DMS114 treated with DMSO at 0.1 percent for 48 hours (cell line): ENCODE measurements at regions not wholly inside any gene's neighbourhood (a gene's known extent, or its start where the extent isn't known, plus 50 kb on each side); places are given as distances from the start of the nearest gene placed in this dataset.
"Not testable (repeated sequence)": the region's sequence is repeated elsewhere in the genome, so short reads cannot be mapped to it uniquely, and the experiment has no call there.

ENCODE experiments used
- DNase-seq: peaks from one replicate; lab custom pipeline; 2025; ENCODE audit not compliant: unreplicated experiment; lab: John Stamatoyannopoulos, UW

- not testable (repeated sequence) for DNase-seq
Observed at GRCh38 chr6:121634586-121634985, 199.1 kb downstream of the GJA1 start.

DNA sequence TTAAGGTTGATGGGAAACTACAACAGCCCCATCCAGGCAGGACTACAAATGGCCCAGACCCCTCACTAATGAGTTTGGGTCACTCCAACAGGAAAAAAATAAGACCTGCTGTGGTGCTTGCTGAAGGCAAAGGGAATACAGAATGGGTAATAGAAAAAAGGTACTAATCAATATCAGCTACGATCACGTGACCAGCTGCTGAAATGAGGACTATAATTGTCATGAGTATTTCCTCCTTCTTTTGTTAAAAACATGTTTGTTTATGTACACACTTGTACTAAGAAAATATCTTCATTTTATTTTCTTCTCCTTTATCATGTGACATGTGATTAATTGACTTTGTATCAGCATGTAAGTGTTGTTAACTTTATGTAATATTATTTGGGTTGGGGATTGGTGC is 199.9 kb downstream of the GJA1 start:
- no peak for DNase-seq

DNA sequence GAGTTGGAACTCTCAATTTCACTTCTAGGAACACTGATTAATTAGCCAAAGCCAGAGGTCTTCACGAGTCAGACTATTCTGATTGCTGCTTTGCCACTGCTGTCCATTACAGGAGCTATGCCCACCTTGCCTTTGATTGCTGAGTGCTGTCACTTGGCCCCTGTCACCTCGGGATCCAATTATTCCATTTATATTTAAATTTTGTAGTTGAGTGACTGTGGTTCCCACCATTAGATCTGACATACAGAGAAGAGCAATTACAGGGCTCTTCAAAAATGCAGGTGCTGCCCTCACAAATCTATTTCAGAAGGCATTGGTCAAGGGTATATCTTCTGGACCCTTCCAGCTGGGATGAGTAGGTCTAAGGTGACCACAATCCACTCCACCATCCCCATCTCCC is 200.8 kb downstream of the GJA1 start:
- DNase-seq = not testable (repeated sequence)

GRCh38 chr6:121639021-121639420 is 203.6 kb downstream of the GJA1 start:
- DNase-seq = no peak

DNA sequence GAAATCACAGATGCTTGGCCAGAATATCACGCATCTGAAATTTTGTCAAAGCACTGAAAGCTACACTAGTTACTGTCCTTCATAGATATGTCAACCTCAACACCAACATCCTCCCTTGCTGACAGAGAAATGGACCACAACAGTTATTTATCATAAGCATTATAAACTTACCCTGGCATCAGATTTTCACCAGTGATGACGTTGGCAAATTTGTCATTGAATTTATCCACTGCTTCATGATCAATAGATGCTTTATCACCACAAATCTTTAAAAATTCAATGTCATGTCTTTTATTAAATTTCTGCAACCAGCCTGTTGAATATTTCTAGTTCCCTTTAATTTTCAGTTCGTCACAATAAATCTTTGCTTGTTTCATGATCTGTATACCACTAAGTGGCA is 205.7 kb downstream of the GJA1 start:
- DNase-seq = no peak

GRCh38 chr6:121645100-121645745 is 209.8 kb downstream of the GJA1 start:
- DNase-seq = no peak

DNA sequence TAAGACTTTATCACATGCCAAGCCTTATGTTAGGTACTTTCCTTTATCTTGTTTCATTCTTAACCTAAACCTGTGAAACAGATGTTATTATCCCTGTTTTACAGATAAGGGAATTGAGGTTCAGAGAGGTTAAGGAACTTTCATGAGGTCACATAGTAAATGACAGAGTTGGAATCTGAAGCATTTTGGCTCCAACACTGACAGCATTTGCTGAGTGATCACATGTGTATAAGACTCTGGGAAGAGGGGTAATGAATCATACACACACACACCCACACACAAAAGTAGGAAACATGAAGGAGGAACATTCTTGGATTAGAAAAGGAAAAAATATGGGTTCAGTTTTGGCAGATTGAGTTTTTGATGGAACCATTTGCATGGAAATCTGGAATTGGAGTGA is 212.5 kb downstream of the GJA1 start:
- no peak for DNase-seq

GRCh38 chr6:121649951-121650350 is 214.5 kb downstream of the GJA1 start:
- no peak for DNase-seq

- DNase-seq = no peak
Observed at GRCh38 chr6:121651420-121651819, 216.0 kb downstream of the GJA1 start.

GRCh38 chr6:121652223-121652622 is 216.8 kb downstream of the GJA1 start:
- DNase-seq = no peak

DNA sequence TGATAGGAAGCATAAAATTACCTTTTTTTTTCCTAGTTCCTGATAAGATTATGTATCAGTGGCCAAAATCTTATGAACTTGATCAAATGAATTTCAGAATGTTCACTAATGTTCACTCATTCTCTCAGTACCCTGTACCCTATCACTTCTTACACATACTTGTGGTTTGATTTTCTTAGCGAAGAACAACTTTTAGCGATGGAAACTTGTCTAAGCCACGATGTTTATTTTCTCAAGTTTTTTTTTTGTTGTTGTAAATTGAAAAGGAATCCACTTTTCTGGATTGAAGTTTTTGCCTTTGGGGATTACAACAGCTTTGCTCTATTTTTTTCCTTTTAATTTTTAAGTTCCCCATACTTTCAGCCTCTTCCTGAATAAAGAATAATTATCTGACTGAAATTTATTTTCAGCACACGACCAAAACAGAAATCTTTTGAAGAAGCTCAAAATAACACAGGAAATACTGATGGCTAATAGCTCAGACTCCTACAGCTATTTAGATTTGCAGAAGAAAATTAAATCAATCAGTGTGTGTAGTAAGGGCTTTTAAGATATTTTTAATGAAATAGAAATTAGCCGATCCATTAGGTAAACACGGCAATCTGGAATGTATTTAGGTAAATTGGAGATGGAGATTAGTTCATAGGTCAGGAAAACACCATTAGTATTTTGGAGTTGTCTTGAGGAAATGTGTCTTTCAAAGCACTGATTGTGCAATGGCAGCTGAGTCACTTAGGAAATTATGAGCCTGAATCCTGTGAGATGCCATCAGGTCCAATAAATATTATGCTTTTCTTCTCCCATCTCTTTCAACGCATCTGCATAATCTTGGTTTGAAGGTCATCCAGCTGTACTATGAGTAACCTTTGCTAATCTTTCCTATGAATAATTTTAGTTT is 217.5 kb downstream of the GJA1 start:
- no peak for DNase-seq

- no peak for DNase-seq
Observed at GRCh38 chr6:121653624-121654008, 218.2 kb downstream of the GJA1 start.

DNA sequence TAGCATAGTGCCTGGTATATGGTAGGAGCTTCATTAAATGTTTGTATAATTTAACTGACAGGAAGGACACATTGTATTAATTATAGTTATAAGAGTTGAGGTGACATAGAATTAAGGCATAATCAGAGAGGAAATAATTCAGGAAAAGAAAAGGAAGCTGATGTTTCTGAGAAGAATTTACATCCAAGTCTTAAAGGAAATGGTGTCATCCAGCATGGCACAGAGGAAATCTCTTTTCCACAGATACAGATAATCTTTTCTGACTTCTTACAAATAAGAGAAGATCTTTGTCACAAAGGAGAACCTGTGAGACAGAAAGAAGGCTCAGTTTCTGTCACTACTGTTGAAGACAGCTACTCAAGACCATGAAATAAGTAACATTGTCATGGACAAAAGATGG is 222.5 kb downstream of the GJA1 start:
- DNase-seq = no peak

DNA sequence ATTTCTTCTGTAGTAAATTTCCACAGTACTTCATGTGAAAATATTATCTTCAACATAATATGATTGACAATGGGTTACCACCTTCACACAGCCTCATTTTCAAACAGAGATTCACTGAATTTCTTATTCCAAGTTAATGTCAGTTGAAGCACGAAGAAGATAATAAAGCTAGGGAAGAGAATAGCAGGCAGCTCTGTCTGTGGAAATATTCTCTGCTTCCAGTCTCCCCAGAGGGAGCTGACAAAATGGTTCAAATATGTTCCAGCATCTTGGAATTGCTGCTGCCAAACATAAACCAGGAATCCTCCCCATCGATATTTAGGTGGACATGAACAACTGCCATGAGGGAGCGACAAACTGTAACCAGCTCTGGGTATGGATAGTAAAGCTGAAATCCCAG is 224.8 kb downstream of the GJA1 start:
- DNase-seq = no peak

GRCh38 chr6:121663292-121663810 is 227.9 kb downstream of the GJA1 start:
- no peak for DNase-seq

DNA sequence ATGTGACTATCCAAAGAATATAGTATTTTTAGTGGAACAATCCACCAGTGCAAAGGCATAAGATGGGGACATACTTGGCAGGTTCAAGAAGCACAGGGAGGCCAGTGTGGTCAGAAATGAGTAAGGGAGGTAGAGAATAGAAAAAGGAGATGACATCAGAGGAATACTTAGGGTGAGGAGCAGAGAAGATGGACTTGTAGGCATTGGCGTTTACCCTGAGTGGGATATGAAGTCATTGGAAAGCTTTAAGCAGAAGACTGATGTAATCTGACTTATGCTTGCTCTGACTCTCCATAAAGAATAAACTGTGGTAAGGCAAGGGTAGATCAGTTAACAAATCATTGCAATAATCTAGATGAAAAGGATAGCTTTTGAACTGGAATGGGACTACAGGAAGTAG is 228.7 kb downstream of the GJA1 start:
- no peak for DNase-seq

DNA sequence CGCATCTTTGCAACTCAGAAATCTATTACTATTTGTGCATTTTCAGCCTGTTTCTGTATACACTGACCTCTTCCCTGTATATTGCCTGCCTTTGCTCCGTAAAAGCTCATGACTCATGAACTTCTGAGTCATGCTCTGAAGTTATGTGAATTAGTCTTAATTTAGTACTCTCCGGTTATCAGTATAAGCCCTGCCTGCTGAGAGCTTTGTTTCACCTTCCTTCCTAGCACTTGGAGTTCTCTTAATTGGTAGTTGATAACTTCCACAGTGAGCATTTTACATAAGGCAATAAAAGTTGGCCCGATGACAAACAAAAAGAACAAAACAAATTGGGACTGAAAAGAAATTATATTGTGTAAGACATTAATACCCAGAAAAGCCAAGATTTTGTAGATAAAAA is 231.4 kb downstream of the GJA1 start:
- no peak for DNase-seq

- no peak for DNase-seq
Observed at GRCh38 chr6:121668259-121668658, 232.8 kb downstream of the GJA1 start.

DNA sequence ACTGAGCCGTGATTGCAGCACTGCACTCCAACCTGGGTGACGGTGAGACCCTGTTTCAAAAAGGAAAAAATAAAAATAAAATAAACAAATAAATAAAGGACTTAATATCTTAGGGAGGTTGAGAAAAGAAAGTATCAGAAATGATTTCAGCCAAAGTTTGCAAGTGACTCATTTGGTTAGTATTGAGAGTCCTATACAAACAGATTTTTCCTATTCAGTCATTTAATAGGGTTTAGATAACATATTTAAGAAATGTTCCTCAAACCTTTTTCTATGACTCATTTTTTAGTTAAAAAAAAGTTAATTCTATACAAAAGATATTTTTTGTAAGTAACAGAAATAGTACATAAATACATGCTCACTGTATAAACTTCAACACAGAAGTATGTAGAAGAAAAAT is 235.1 kb downstream of the GJA1 start:
- no peak for DNase-seq

DNA sequence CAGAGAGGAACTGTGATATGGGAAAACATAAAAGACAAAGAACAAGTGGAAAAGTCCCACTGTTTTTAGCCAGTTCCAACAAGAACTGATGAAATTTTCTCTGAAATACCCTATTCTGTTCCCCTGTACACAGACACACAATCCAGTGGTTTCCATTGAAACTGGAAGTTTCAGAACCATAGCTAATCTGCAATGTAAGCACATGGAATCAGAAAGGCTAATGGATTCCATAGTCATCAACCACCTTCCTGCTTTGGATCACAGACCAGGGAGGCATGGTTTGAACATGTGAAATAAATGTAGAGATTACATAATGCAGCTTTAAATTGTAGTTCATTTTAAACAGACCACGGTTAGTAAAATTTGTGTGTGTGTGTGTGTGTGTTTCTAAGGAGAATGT is 242.1 kb downstream of the GJA1 start:
- no peak for DNase-seq

DNA sequence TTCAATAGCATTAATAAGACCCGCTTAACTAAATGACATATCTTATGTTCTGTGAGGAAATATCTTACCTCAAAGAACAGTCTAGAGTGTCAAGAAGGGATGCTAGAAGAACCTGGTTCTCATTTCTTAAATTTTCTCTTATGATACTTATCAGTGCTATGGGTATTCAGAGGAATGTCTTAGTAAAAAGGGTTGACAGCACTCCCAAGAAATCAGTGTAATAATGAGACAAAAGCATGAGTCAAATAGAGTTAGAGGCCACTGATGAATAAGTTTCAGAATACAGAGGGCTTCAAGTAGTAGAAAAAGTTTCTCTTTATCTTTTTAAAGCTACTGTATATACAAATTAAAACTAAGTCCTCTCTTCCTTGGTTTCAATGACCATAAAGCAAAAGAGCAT is 242.8 kb downstream of the GJA1 start:
- DNase-seq = no peak

DNA sequence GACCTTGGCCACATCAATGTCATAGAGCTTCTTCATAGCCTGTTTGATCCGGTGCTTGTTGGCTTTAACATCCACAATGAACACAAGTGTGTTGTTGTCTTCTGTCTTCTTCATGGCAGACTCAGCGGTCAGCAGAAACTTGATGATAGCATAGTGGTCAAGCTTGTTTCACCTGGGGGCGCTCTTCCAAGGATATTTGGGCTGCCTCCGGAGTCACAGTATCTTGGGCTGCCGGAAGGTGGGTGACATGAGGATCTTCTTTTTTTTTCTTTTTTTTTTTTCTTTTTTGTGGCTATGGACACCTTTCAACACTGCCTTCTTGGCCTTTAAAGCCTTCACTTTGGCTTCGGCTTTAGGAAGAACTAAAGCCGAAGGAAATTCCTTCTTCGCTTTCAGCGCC is 244.6 kb downstream of the GJA1 start:
- DNase-seq = no peak
